ENCODE measurements at regions not wholly inside any gene's neighbourhood (a gene's known extent, or its start where the extent isn't known, plus 50 kb on each side); places are given as distances from the start of the nearest gene placed in this dataset.

DNA sequence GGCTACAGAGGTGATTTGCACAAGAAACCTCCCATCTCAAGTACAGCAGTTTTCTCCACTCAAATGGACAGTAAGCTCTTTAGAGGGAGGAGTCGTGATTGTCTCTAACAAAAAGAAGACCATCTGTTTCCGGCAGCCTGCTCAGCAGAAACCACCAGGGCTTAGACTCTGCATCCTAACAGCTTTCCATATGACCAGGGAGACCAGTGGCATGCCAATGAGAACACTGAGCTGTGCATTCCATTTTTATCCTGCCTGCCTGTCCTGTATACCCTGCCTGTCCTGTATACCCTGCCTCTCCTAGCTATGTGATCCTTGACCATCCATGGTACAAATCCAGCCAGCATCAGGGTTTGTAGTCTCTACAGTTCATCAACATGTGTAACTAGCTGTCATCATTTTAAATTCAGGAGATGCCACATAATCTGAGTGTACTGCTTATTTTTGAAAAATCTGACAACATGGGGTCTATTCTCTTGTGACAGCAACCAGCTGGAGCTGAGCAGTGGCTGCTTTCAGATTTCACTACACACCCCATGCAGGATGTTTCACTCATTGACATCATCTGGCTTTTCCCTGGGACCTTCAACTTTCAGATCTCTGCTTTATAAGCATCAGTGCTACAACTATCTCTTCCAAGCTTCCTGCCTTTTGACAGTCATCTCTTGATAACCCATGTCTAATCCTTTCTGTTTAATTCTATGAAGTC is 50.5 kb upstream of the POU2AF2 start:
- TF ChIP-seq KDM1A (IDR thresholded peaks at IDR 0.05; ENCODE audit: borderline replicate concordance) (no peak), MYC (IDR thresholded peaks at IDR 0.05; ENCODE audit: insufficient read depth, insufficient read length, insufficient replicate concordance, low read length, severe bottlenecking) (no peak), POLR2A (IDR thresholded peaks at IDR 0.05; ENCODE audit: low read depth, low read length) (no peak), CTCF (IDR thresholded peaks at IDR 0.05 in 2 of 3, conservative IDR thresholded peaks at IDR 0.05 in 1 of 3; ENCODE audit: control insufficient read depth in 2 of 3, extremely low read depth in 1 of 3, insufficient read depth in 1 of 3, low read depth in 3 of 3, low read length in 3 of 3) (no peak), SIN3A (IDR thresholded peaks at IDR 0.05; ENCODE audit: low read depth, low read length) (no peak)

All from GM12878 (cell line).